OCI-LY1 (cell line): ENCODE measurements at regions not wholly inside any gene's neighbourhood (a gene's known extent, or its start where the extent isn't known, plus 50 kb on each side); places are given as distances from the start of the nearest gene placed in this dataset.

Experiments used
- CTCF ChIP-seq: fragments of 200-600 bp; sonication (generic), shearing (Covaris generic); IDR thresholded peaks from 2 replicates; pipeline ENCODE4 v1.5.1; 2017; ENCODE audit warnings: mild to moderate bottlenecking, antibody characterized with exemption, low read length, moderate library complexity, mixed read lengths
- EZH2 ChIP-seq: fragments of 200-600 bp; sonication (generic), shearing (Covaris generic); IDR thresholded peaks from 2 replicates; pipeline ENCODE4 v1.8.0; 2017; ENCODE audit warnings: borderline replicate concordance, mixed run types, mild to moderate bottlenecking, antibody characterized with exemption, low read length, moderate library complexity, mixed read lengths

DNA sequence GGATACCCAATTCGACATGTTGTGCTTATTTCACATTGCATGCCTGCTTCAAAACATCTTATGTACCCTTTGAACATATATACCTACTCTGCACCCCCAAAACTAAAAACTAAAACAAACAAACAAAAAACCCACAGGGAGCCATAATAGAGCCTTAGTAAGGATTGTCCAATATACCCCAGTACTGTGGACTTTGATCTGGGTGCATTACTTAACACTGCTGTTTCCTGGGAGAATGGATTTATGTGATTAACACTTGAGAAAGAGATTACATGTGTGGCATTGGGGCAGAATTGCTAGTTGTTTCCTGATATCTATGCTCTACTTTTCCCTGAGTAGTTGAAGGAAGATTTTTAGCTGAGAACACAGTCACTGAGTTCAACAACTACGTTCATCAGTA lies 583.4 kb upstream of the ROBO1 start:
- no peak for TF ChIP-seq EZH2
- TF ChIP-seq CTCF = no peak
